ENCODE measurements at regions not wholly inside any gene's neighbourhood (a gene's known extent, or its start where the extent isn't known, plus 50 kb on each side); places are given as distances from the start of the nearest gene placed in this dataset.
"Not testable (repeated sequence)": the region's sequence is repeated elsewhere in the genome, so short reads cannot be mapped to it uniquely, and the experiment has no call there.

DNA sequence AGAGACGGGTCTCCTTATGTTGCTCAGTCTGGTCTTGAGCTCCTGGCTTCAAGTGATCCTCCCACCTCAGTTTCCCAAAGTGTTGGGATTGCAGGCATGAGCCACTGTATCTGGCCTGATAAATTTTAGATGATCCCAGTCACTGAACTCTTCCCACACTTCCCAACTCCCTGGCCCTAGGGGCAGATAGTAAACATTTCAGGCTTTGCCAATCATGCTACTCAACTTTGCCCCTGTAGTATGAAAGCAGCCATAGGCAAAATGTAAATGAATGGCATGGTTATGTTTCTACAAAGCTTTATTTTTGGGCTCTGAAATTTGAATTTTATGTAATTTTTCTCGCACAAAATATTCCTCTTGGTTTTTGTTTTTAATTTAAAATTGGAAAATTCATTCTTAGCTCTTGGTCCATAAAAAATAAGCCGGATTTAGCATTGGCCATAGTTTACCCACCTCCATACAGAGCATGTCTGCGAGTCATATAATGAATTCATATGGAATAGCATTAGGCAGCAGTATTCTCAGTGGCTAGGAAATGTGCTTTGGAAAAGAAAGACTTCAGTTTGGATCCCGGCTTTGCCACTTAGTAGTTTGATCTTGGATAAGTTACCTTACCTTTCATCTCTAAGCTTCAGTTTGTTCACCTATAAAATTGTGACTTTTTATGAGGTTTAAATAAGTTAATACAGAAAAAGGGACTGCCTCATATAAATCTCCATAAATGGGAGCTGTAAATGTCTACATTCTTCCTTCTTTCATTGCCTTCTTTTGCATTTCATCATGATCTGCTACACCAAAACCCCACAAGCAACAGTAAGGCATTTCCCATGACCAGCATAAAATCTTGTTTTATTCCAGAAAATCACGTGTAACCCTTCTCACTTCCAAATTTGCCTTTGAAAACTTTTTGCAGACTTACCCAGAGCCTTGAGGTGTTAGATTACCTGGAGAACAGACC lies 360.3 kb upstream of the TPM1 start:
- CTCF ChIA-PET, result interaction anchor here (0.6 to 0.7 kb wide), 2 partner anchors 28 to 132 kb away, joined by 3 read pairs; no protein-coding TSS in a partner anchor
- no peak overlapping the region for H3K27ac Mint-ChIP-seq (ENCODE audit: low read depth, unreplicated experiment)
- DNase-seq (ENCODE audit: unreplicated experiment), result no peak
- POLR2A ChIA-PET, result interaction anchor here (0.5 to 0.7 kb wide), 2 partner anchors 76 to 316 kb away, joined by 3 read pairs; no protein-coding TSS in a partner anchor
- no peaks in the 10 kb centered on the region for H3K9me3 Mint-ChIP-seq (ENCODE audit: unreplicated experiment)
- intact Hi-C loops (cut with micrococcal nuclease), result no loop called here
- TF ChIP-seq, protein P1, sequence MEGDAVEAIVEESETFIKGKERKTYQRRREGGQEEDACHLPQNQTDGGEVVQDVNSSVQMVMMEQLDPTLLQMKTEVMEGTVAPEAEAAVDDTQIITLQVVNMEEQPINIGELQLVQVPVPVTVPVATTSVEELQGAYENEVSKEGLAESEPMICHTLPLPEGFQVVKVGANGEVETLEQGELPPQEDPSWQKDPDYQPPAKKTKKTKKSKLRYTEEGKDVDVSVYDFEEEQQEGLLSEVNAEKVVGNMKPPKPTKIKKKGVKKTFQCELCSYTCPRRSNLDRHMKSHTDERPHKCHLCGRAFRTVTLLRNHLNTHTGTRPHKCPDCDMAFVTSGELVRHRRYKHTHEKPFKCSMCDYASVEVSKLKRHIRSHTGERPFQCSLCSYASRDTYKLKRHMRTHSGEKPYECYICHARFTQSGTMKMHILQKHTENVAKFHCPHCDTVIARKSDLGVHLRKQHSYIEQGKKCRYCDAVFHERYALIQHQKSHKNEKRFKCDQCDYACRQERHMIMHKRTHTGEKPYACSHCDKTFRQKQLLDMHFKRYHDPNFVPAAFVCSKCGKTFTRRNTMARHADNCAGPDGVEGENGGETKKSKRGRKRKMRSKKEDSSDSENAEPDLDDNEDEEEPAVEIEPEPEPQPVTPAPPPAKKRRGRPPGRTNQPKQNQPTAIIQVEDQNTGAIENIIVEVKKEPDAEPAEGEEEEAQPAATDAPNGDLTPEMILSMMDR (IDR thresholded peaks at IDR 0.05; ENCODE audit: unreplicated experiment), result no peak
- no peaks in the 10 kb centered on the region for H3K36me3 Mint-ChIP-seq (ENCODE audit: insufficient read depth, unreplicated experiment)
- no TSS peak for BruUV-seq (replicated peaks)
- H3K4me1 Mint-ChIP-seq (ENCODE audit: insufficient read depth, unreplicated experiment), result no peaks in the 10 kb centered on the region
- no peak overlapping the region for H3K4me3 Mint-ChIP-seq (ENCODE audit: unreplicated experiment)
- H3K27me3 Mint-ChIP-seq (ENCODE audit: insufficient read depth, unreplicated experiment), result no peaks in the 10 kb centered on the region

DNA sequence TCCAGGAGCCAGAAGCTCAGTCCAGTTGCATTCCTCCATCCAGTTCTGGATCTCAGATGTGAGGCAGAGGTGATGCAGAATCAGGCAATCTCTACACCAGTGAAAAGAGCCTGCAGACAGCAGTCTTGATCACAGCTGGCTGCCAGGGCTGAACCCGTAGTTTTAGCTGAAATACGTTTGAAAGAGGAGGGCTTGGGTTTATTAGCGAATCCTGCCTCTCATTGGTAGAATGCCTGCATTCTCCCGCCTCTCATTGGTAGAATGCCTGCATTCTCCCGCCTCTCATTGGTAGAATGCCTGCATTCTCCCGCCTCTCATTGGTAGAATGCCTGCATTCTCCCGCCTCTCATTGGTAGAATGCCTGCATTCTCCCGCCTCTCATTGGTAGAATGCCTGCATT lies 359.4 kb upstream of the TPM1 start:
- POLR2A ChIA-PET, result interaction anchor here (0.7 kb wide), 1 partner anchor 214 kb away, joined by 3 read pairs; no protein-coding TSS in a partner anchor
- H3K4me1 Mint-ChIP-seq (ENCODE audit: insufficient read depth, unreplicated experiment); BruUV-seq (replicated peaks); H3K27me3 Mint-ChIP-seq (ENCODE audit: insufficient read depth, unreplicated experiment); intact Hi-C loops (cut with micrococcal nuclease); H3K4me3 Mint-ChIP-seq (ENCODE audit: unreplicated experiment); H3K27ac Mint-ChIP-seq (ENCODE audit: low read depth, unreplicated experiment); H3K9me3 Mint-ChIP-seq (ENCODE audit: unreplicated experiment); H3K36me3 Mint-ChIP-seq (ENCODE audit: insufficient read depth, unreplicated experiment); DNase-seq (ENCODE audit: unreplicated experiment); CTCF ChIA-PET: not testable (repeated sequence)

DNA sequence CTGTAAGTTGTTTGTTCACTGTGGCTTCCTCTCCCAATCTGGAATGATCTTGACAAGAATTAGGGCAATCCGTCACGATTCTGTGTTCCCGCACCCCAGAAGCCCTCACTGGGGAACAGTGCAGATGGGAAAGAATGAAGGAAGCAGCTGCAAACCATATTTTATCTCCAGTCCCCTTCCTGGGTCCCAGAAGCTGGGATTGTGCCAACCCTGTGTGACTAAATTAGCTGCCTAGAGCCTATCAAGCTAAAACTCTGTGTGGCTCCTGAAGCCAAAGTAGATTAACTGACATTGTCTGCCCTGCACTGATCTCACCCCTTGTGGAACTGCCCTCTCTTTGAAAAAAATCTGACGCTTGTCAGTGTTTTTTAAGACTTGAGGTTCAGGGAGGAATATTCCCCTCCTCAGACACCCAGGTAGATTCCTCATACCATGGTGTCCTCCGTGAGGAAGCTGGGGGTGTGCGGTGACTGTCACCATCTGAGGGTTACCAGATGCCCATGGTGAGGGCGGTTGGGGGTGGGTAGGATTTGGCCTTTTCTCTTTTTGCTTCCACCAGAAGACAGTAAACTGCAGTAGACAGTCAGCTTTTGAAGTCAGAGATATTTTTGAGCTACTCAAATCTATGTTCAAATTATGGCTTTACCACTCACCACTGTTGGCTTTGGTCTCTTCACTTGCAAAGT lies 358.3 kb upstream of the TPM1 start:
- H3K27ac Mint-ChIP-seq (ENCODE audit: low read depth, unreplicated experiment), result no peak overlapping the region
- TF ChIP-seq, protein P1 (IDR thresholded peaks at IDR 0.05; ENCODE audit: unreplicated experiment), result no peak
- CTCF ChIA-PET, result interaction anchor here (0.9 kb wide), 1 partner anchor 9 kb away, joined by 5 read pairs; no protein-coding TSS in a partner anchor

DNA sequence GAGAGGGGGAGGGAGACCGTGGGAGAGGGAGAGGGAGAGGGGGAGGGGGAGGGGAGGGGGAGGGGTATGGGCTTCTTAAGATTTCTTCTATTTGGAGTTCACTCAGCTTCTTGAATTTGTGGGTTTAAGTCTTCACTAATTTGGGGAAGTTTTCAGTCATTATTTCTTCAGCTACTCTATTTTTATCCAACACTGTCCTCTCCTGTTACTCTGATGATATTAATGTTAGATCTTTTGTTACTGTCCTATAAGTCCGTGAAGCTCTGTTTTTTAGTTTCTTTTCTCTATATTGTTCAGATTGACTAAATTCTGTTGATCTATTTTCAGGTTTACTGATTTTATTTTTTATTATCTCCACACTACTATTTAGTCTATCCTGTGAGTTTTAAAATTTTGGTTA lies 351.5 kb upstream of the TPM1 start:
- CTCF ChIA-PET, result interaction anchor here (1.2 kb wide), 1 partner anchor 383 kb away, joined by 3 read pairs; no protein-coding TSS in a partner anchor
- H3K4me1 Mint-ChIP-seq (ENCODE audit: insufficient read depth, unreplicated experiment), result no peaks in the 10 kb centered on the region
- H3K27me3 Mint-ChIP-seq (ENCODE audit: insufficient read depth, unreplicated experiment), result no peaks in the 10 kb centered on the region
- DNase-seq (ENCODE audit: unreplicated experiment), result no peak
- intact Hi-C loops (cut with micrococcal nuclease), result no loop called here
- peaks cover 10% of the 10 kb centered on the region for H3K36me3 Mint-ChIP-seq (ENCODE audit: insufficient read depth, unreplicated experiment)
- no peak overlapping the region for H3K4me3 Mint-ChIP-seq (ENCODE audit: unreplicated experiment)
- H3K27ac Mint-ChIP-seq (ENCODE audit: low read depth, unreplicated experiment), result no peak overlapping the region
- H3K9me3 Mint-ChIP-seq (ENCODE audit: unreplicated experiment), result no peaks in the 10 kb centered on the region
- BruUV-seq (replicated peaks), result no TSS peak
- TF ChIP-seq, protein P1 (IDR thresholded peaks at IDR 0.05; ENCODE audit: unreplicated experiment), result no peak
- POLR2A ChIA-PET, result no interaction called here

More for the DNA sequence above, 358.3 kb upstream of the TPM1 start:
- Mint-ChIP-seq H3K9me3 (ENCODE audit: unreplicated experiment) (no peaks in the 10 kb centered on the region), H3K27me3 (ENCODE audit: insufficient read depth, unreplicated experiment) (no peaks in the 10 kb centered on the region), H3K36me3 (ENCODE audit: insufficient read depth, unreplicated experiment) (peaks cover 6% of the 10 kb centered on the region), H3K4me3 (ENCODE audit: unreplicated experiment) (no peak overlapping the region), H3K4me1 (ENCODE audit: insufficient read depth, unreplicated experiment) (no peaks in the 10 kb centered on the region)
- POLR2A ChIA-PET, result interaction anchor here (0.7 kb wide), 2 partner anchors 23 to 44 kb away, joined by 3 to 4 read pairs; no protein-coding TSS in a partner anchor
- BruUV-seq (replicated peaks), result no TSS peak
- no peak for DNase-seq (ENCODE audit: unreplicated experiment)
- intact Hi-C loops (cut with micrococcal nuclease), result no loop called here
